ENCODE measurements at regions not wholly inside any gene's neighbourhood (a gene's known extent, or its start where the extent isn't known, plus 50 kb on each side); places are given as distances from the start of the nearest gene placed in this dataset.

DNA sequence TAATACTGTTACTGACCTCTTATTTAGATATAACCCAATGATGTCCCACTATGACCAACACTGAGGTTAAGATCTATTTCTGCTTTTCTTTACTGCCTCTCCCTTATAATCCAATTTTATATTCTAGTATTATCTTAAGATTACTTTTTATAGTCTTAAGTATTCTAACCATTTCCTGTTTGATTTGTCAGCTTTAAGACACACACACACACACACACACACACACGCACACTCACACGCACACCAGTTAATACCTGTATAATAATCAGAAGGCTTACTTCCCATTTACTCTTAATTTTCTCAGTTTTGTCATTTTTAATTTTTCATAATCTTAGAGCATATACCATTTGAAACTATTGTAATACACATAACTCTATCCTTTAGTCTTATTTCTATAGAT lies 226.0 kb upstream of the C11orf87 start:
- no peak for DNase-seq (ENCODE audit: low spot score)
- no peaks in the 10 kb centered on the region for H3K36me3 Mint-ChIP-seq (ENCODE audit: low read depth)
- no peak overlapping the region for H3K27ac Mint-ChIP-seq
- H3K4me3 Mint-ChIP-seq = no peak overlapping the region
- no peaks in the 10 kb centered on the region for H3K4me1 Mint-ChIP-seq (ENCODE audit: low read depth)
- H3K9me3 Mint-ChIP-seq = peaks cover 10% of the 10 kb centered on the region
- no peaks in the 10 kb centered on the region for H3K27me3 Mint-ChIP-seq (ENCODE audit: low read depth)

- Mint-ChIP-seq H3K27me3 (ENCODE audit: low read depth) (no peaks in the 10 kb centered on the region), H3K27ac (no peak overlapping the region), H3K4me1 (ENCODE audit: low read depth) (no peaks in the 10 kb centered on the region), H3K4me3 (no peak overlapping the region), H3K36me3 (ENCODE audit: low read depth) (no peaks in the 10 kb centered on the region), H3K9me3 (peaks cover 3% of the 10 kb centered on the region)
- DNase-seq (ENCODE audit: low spot score) = no peak
Measured at GRCh38 chr11:109197656-109198055, 224.3 kb upstream of the C11orf87 start.

DNA sequence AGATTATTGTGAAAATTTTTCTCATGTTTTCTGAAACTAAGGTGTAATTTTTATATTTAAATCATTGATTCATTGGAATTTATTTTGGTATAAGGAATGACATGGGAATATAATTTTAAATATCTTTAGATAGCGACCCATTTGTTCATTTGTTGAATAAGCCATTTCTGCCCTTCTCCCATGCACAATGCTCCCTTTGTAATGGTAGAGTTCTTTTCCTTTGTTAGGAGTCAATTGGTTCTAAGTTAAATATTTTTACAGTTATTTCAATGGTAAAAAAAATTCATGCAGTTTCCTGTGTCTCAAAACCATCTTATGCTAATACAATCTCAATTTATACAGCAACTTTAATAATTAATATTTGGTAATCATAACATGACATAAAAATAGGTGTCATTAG lies 218.8 kb upstream of the C11orf87 start:
- H3K4me3 Mint-ChIP-seq = no peak overlapping the region
- no peaks in the 10 kb centered on the region for H3K27me3 Mint-ChIP-seq (ENCODE audit: low read depth)
- no peaks in the 10 kb centered on the region for H3K36me3 Mint-ChIP-seq (ENCODE audit: low read depth)
- no peaks in the 10 kb centered on the region for H3K4me1 Mint-ChIP-seq (ENCODE audit: low read depth)
- H3K27ac Mint-ChIP-seq = no peak overlapping the region
- H3K9me3 Mint-ChIP-seq = peaks cover 6% of the 10 kb centered on the region
- DNase-seq (ENCODE audit: low spot score) = no peak

- Mint-ChIP-seq H3K27ac (no peak overlapping the region), H3K9me3 (peaks cover 3% of the 10 kb centered on the region), H3K36me3 (ENCODE audit: low read depth) (no peaks in the 10 kb centered on the region), H3K27me3 (ENCODE audit: low read depth) (no peaks in the 10 kb centered on the region), H3K4me3 (no peak overlapping the region), H3K4me1 (ENCODE audit: low read depth) (no peaks in the 10 kb centered on the region)
- DNase-seq (ENCODE audit: low spot score) = no peak
Measured at GRCh38 chr11:109205312-109205711, 216.7 kb upstream of the C11orf87 start.

DNA sequence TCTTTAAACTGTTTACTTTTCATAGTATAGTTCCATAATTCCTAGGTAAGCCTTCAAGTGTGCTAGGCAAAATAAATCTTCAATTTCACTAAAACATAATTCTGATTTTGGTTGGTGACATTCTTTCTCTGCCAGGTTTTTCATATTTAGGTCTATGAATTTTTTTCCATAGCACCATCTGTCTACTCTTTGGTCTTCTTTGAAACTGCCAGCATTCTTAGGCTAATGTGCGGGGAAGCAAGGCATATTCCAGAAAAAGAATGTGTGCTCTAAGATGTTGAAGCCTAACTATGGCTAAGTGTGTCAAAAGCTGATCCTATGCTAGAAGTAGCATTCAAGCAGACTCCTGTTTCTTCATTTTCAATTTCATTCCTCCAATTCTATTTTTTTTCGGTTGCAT lies 213.9 kb upstream of the C11orf87 start:
- Mint-ChIP-seq H3K36me3 (ENCODE audit: low read depth) (no peaks in the 10 kb centered on the region), H3K4me1 (ENCODE audit: low read depth) (no peaks in the 10 kb centered on the region), H3K27me3 (ENCODE audit: low read depth) (no peaks in the 10 kb centered on the region), H3K27ac (no peak overlapping the region), H3K9me3 (peaks cover 7% of the 10 kb centered on the region), H3K4me3 (no peak overlapping the region)
- DNase-seq (ENCODE audit: low spot score) = no peak

- Mint-ChIP-seq H3K27ac (no peak overlapping the region), H3K36me3 (ENCODE audit: low read depth) (no peaks in the 10 kb centered on the region), H3K4me3 (no peak overlapping the region), H3K4me1 (ENCODE audit: low read depth) (no peaks in the 10 kb centered on the region), H3K9me3 (peaks cover 7% of the 10 kb centered on the region), H3K27me3 (ENCODE audit: low read depth) (no peaks in the 10 kb centered on the region)
- no peak for DNase-seq (ENCODE audit: low spot score)
Measured at GRCh38 chr11:109209572-109209971, 212.4 kb upstream of the C11orf87 start.

- H3K36me3 Mint-ChIP-seq (ENCODE audit: low read depth) = no peaks in the 10 kb centered on the region
- H3K4me3 Mint-ChIP-seq = no peak overlapping the region
- DNase-seq (ENCODE audit: low spot score) = no peak
- H3K9me3 Mint-ChIP-seq = no peaks in the 10 kb centered on the region
- no peaks in the 10 kb centered on the region for H3K27me3 Mint-ChIP-seq (ENCODE audit: low read depth)
- H3K27ac Mint-ChIP-seq = no peak overlapping the region
- H3K4me1 Mint-ChIP-seq (ENCODE audit: low read depth) = no peaks in the 10 kb centered on the region
Measured at GRCh38 chr11:109221190-109221589, 200.8 kb upstream of the C11orf87 start.

GRCh38 chr11:109222761-109223160 lies 199.2 kb upstream of the C11orf87 start:
- Mint-ChIP-seq H3K4me1 (ENCODE audit: low read depth) (no peaks in the 10 kb centered on the region), H3K4me3 (no peak overlapping the region), H3K27me3 (ENCODE audit: low read depth) (no peaks in the 10 kb centered on the region), H3K9me3 (no peaks in the 10 kb centered on the region), H3K27ac (no peak overlapping the region), H3K36me3 (ENCODE audit: low read depth) (no peaks in the 10 kb centered on the region)
- no peak for DNase-seq (ENCODE audit: low spot score)

DNA sequence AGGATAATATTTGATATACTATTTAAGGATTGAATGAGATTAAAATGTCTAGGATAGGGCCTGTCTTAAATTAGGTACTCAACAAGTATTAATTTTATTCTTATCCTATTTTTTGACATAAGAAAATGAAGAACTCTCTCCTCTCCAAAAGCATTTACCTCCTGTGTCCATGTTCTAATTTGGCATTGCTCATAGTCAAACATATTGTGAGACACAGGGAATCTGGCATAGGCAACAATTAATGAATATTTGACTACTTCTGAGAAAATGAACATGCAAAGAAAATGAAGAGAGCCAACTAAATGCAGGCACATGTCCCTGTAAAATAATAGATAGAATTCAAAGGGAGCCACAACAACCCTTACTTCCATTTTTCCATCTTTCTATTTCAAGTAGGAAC lies 198.5 kb upstream of the C11orf87 start:
- Mint-ChIP-seq H3K4me1 (ENCODE audit: low read depth) (no peaks in the 10 kb centered on the region), H3K4me3 (no peak overlapping the region), H3K27me3 (ENCODE audit: low read depth) (no peaks in the 10 kb centered on the region), H3K36me3 (ENCODE audit: low read depth) (no peaks in the 10 kb centered on the region), H3K27ac (no peak overlapping the region), H3K9me3 (no peaks in the 10 kb centered on the region)
- DNase-seq (ENCODE audit: low spot score) = no peak

GRCh38 chr11:109229682-109230081 lies 192.3 kb upstream of the C11orf87 start:
- H3K27ac Mint-ChIP-seq = no peak overlapping the region
- H3K4me3 Mint-ChIP-seq = no peak overlapping the region
- no peaks in the 10 kb centered on the region for H3K9me3 Mint-ChIP-seq
- H3K36me3 Mint-ChIP-seq (ENCODE audit: low read depth) = no peaks in the 10 kb centered on the region
- no peaks in the 10 kb centered on the region for H3K27me3 Mint-ChIP-seq (ENCODE audit: low read depth)
- H3K4me1 Mint-ChIP-seq (ENCODE audit: low read depth) = no peaks in the 10 kb centered on the region
- DNase-seq (ENCODE audit: low spot score) = no peak

DNA sequence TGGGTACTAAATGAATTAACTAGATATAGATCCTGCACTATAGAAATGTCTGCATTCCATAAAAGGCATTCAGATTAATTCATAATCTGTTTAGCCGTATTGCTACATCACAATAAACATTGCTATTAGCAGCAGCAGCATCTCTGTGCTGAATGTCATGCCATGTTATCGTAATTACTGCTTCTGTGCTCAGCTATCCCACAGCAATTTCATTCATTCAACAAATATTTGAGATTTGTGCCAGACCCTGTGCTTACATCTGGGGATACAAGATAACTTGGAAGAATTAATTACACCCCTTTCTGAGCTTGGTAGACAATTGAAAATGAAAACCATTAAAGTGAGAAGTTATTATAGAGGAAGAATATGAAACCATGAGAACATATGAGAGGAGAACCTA lies 185.8 kb upstream of the C11orf87 start:
- no peaks in the 10 kb centered on the region for H3K4me1 Mint-ChIP-seq (ENCODE audit: low read depth)
- DNase-seq (ENCODE audit: low spot score) = no peak
- H3K27ac Mint-ChIP-seq = no peak overlapping the region
- peaks cover 4% of the 10 kb centered on the region for H3K9me3 Mint-ChIP-seq
- H3K27me3 Mint-ChIP-seq (ENCODE audit: low read depth) = no peaks in the 10 kb centered on the region
- H3K4me3 Mint-ChIP-seq = no peak overlapping the region
- no peaks in the 10 kb centered on the region for H3K36me3 Mint-ChIP-seq (ENCODE audit: low read depth)

GRCh38 chr11:109236696-109237095 lies 185.3 kb upstream of the C11orf87 start:
- Mint-ChIP-seq H3K4me1 (ENCODE audit: low read depth) (no peaks in the 10 kb centered on the region), H3K36me3 (ENCODE audit: low read depth) (no peaks in the 10 kb centered on the region), H3K27ac (no peak overlapping the region), H3K9me3 (peaks cover 4% of the 10 kb centered on the region), H3K4me3 (no peak overlapping the region), H3K27me3 (ENCODE audit: low read depth) (no peaks in the 10 kb centered on the region)
- no peak for DNase-seq (ENCODE audit: low spot score)

DNA sequence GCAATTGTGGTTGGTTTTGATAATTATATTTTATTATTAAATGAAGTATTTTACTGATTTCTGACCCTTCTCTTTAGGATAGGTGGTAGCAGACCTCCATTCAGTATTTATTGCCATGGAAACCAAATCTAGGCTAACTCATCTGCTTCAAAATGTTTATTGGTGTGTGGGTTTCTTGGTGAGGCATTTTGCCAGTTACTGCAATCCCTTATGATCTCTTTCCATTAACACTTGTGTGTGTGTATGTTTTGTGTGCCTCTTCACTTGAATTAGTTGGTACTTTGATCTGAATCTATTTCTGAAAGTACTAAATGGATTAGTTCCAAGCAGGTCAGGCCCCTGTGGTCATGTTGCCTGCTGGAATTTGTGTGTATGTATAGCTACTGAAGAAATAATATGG lies 184.4 kb upstream of the C11orf87 start:
- Mint-ChIP-seq H3K36me3 (ENCODE audit: low read depth) (no peaks in the 10 kb centered on the region), H3K27ac (no peak overlapping the region), H3K9me3 (peaks cover 4% of the 10 kb centered on the region), H3K27me3 (ENCODE audit: low read depth) (no peaks in the 10 kb centered on the region), H3K4me3 (no peak overlapping the region), H3K4me1 (ENCODE audit: low read depth) (no peaks in the 10 kb centered on the region)
- no peak for DNase-seq (ENCODE audit: low spot score)

GRCh38 chr11:109241988-109242536 lies 179.9 kb upstream of the C11orf87 start:
- Mint-ChIP-seq H3K4me1 (ENCODE audit: low read depth) (no peaks in the 10 kb centered on the region), H3K27ac (no peak overlapping the region), H3K9me3 (no peaks in the 10 kb centered on the region), H3K36me3 (ENCODE audit: low read depth) (no peaks in the 10 kb centered on the region), H3K4me3 (no peak overlapping the region), H3K27me3 (ENCODE audit: low read depth) (no peaks in the 10 kb centered on the region)
- no peak for DNase-seq (ENCODE audit: low spot score)

GRCh38 chr11:109247071-109247470 lies 174.9 kb upstream of the C11orf87 start:
- Mint-ChIP-seq H3K9me3 (no peaks in the 10 kb centered on the region), H3K4me1 (ENCODE audit: low read depth) (no peaks in the 10 kb centered on the region), H3K27me3 (ENCODE audit: low read depth) (no peaks in the 10 kb centered on the region), H3K27ac (no peak overlapping the region), H3K4me3 (no peak overlapping the region), H3K36me3 (ENCODE audit: low read depth) (no peaks in the 10 kb centered on the region)
- no peak for DNase-seq (ENCODE audit: low spot score)
